ENCODE measurements at regions not wholly inside any gene's neighbourhood (a gene's known extent, or its start where the extent isn't known, plus 50 kb on each side); places are given as distances from the start of the nearest gene placed in this dataset.

- DNase-seq = no peak
- H3K36me3 ChIP-seq = no peaks in the 10 kb centered on the region
- in situ Hi-C loops (cut with MboI; ENCODE audit: low pct_ligation_motif_present in 1 of 4, low pct_unique_long_range_greater_than_20kb in 1 of 4, low sequenced_read_pairs in 3 of 4) (no loop called here), intact Hi-C loops (cut with DNase I; ENCODE audit: low total_unique reads) (no loop called here)
- no peaks in the 10 kb centered on the region for H3K9me3 ChIP-seq
- TF ChIP-seq POLR2A (IDR thresholded peaks at IDR 0.05) (no peak), POLR2AphosphoS5 (IDR thresholded peaks at IDR 0.05) (no peak), EP300 (IDR thresholded peaks at IDR 0.05; ENCODE audit: low read depth) (no peak)
- TF ChIP-seq, protein P1, sequence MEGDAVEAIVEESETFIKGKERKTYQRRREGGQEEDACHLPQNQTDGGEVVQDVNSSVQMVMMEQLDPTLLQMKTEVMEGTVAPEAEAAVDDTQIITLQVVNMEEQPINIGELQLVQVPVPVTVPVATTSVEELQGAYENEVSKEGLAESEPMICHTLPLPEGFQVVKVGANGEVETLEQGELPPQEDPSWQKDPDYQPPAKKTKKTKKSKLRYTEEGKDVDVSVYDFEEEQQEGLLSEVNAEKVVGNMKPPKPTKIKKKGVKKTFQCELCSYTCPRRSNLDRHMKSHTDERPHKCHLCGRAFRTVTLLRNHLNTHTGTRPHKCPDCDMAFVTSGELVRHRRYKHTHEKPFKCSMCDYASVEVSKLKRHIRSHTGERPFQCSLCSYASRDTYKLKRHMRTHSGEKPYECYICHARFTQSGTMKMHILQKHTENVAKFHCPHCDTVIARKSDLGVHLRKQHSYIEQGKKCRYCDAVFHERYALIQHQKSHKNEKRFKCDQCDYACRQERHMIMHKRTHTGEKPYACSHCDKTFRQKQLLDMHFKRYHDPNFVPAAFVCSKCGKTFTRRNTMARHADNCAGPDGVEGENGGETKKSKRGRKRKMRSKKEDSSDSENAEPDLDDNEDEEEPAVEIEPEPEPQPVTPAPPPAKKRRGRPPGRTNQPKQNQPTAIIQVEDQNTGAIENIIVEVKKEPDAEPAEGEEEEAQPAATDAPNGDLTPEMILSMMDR (IDR thresholded peaks at IDR 0.05) = no peak
- H3K27me3 ChIP-seq = no peaks in the 10 kb centered on the region
- H3K4me3 ChIP-seq = no peak overlapping the region
- no peaks in the 10 kb centered on the region for H3K4me1 ChIP-seq
- WGBS, 2 donors (ENCODE audit: low coverage in 1 of 2) = 80% methylated on average over 4 of the region's 4 CpGs; no CpG with 5 or more reads in 1 of the 2 donors
- H3K27ac ChIP-seq = no peak overlapping the region
Measured at GRCh38 chr14:43359317-43359716, 1147.8 kb downstream of the FSCB start.

GRCh38 chr14:43356979-43357545 is 1150.0 kb downstream of the FSCB start:
- Histone ChIP-seq H3K36me3 (no peaks in the 10 kb centered on the region), H3K27me3 (no peaks in the 10 kb centered on the region), H3K4me1 (no peaks in the 10 kb centered on the region), H3K27ac (no peak overlapping the region), H3K4me3 (no peak overlapping the region), H3K9me3 (no peaks in the 10 kb centered on the region)
- no peak for DNase-seq
- TF ChIP-seq, protein P1 (IDR thresholded peaks at IDR 0.05) = no peak
- no peak for TF ChIP-seq POLR2A (IDR thresholded peaks at IDR 0.05)
- no peak for TF ChIP-seq EP300 (IDR thresholded peaks at IDR 0.05; ENCODE audit: low read depth)
- TF ChIP-seq POLR2AphosphoS5 (IDR thresholded peaks at IDR 0.05) = no peak
- in situ Hi-C loops (cut with MboI; ENCODE audit: low pct_ligation_motif_present in 1 of 4, low pct_unique_long_range_greater_than_20kb in 1 of 4, low sequenced_read_pairs in 3 of 4) = no loop called here
- intact Hi-C loops (cut with DNase I; ENCODE audit: low total_unique reads) = no loop called here

GRCh38 chr14:43356382-43356781 is 1150.7 kb downstream of the FSCB start:
- H3K9me3 ChIP-seq = no peaks in the 10 kb centered on the region
- H3K27me3 ChIP-seq = no peaks in the 10 kb centered on the region
- no peaks in the 10 kb centered on the region for H3K36me3 ChIP-seq
- no peak for TF ChIP-seq POLR2A (IDR thresholded peaks at IDR 0.05)
- TF ChIP-seq EP300 (IDR thresholded peaks at IDR 0.05; ENCODE audit: low read depth) = no peak
- no peak for TF ChIP-seq POLR2AphosphoS5 (IDR thresholded peaks at IDR 0.05)
- TF ChIP-seq, protein P1 (IDR thresholded peaks at IDR 0.05) = no peak
- DNase-seq = no peak
- intact Hi-C loops (cut with DNase I; ENCODE audit: low total_unique reads) (no loop called here), in situ Hi-C loops (cut with MboI; ENCODE audit: low pct_ligation_motif_present in 1 of 4, low pct_unique_long_range_greater_than_20kb in 1 of 4, low sequenced_read_pairs in 3 of 4) (no loop called here)
- H3K4me1 ChIP-seq = no peaks in the 10 kb centered on the region
- 63 to 77% methylated on average over 1 of the region's 1 CpG for WGBS, 2 donors (ENCODE audit: low coverage in 1 of 2)
- H3K27ac ChIP-seq = no peak overlapping the region
- no peak overlapping the region for H3K4me3 ChIP-seq

DNA sequence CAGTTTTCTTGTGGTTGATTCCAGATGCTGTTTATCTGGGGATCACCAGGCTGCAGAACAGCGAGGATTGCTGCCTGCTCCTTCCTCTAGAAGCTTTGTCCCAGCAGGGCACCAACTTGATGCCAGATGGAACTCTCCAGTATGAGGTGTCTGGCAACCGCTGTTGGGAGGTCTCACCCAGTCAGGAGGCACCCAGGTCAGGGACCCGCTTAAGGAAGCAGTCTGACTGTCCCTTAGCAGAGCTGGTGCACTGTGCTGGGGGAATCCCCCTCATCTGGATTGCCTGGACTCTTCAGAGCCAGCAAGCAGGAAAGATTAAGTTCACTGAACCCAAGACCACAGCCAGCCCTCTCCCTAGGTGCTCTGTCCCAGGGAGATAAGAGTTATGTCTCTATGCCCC is 1165.2 kb downstream of the FSCB start:
- H3K27me3 ChIP-seq = no peaks in the 10 kb centered on the region
- in situ Hi-C loops (cut with MboI; ENCODE audit: low pct_ligation_motif_present in 1 of 4, low pct_unique_long_range_greater_than_20kb in 1 of 4, low sequenced_read_pairs in 3 of 4) = no loop called here
- H3K9me3 ChIP-seq = no peaks in the 10 kb centered on the region
- no peak for TF ChIP-seq POLR2A (IDR thresholded peaks at IDR 0.05)
- TF ChIP-seq POLR2AphosphoS5 (IDR thresholded peaks at IDR 0.05) = no peak
- no peak for TF ChIP-seq EP300 (IDR thresholded peaks at IDR 0.05; ENCODE audit: low read depth)
- TF ChIP-seq, protein P1 (IDR thresholded peaks at IDR 0.05) = no peak
- H3K4me1 ChIP-seq = no peaks in the 10 kb centered on the region
- no peak for DNase-seq
- 75% methylated on average over 3 of the region's 3 CpGs; no CpG with 5 or more reads in 1 of the 2 donors for WGBS, 2 donors (ENCODE audit: low coverage in 1 of 2)
- no peak overlapping the region for H3K4me3 ChIP-seq
- no peak overlapping the region for H3K27ac ChIP-seq
- no peaks in the 10 kb centered on the region for H3K36me3 ChIP-seq
- intact Hi-C loops (cut with DNase I; ENCODE audit: low total_unique reads) = no loop called here
